Medulla oblongata (tissue), 1 donor: ENCODE measurements at regions not wholly inside any gene's neighbourhood (a gene's known extent, or its start where the extent isn't known, plus 50 kb on each side); places are given as distances from the start of the nearest gene placed in this dataset.

Source experiments
- DNase-seq: peaks from one replicate; pipeline ENCODE4 v3.0.0-alpha.2; 2015; ENCODE audit errors: extremely low spot score

GRCh38 chr2:16900405-16901025 lies 234.9 kb upstream of the CYRIA start:
- DNase-seq = no peak

GRCh38 chr2:16899958-16900357 lies 234.3 kb upstream of the CYRIA start:
- no peak for DNase-seq

- DNase-seq = peak; percentile 9
These were observed 224.4 kb upstream of the CYRIA start for GRCh38 chr2:16890081-16890480.

- DNase-seq = no peak
These were observed 219.4 kb upstream of the CYRIA start for GRCh38 chr2:16885027-16885426.

GRCh38 chr2:16882706-16883105 lies 217.1 kb upstream of the CYRIA start:
- no peak for DNase-seq

GRCh38 chr2:16881122-16881521 lies 215.5 kb upstream of the CYRIA start:
- DNase-seq = no peak

DNA sequence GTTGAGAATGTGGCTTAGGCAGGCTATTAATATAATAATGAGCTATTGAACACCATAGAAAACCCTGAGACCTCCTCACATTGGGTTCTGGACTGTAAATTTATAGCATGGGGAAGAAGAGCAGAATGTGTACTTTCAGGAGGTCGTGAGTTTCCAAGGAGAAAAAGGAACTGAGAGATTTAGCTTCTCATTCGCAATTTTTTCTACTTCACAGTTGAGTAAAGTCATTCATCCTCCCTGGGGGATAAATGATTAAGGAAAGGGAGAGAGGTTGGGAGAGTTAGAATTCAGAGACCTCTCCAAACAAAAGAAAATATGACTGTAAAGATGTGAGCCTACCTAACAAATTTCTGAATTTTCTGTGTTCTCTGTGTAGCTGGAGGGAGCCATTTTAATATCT lies 205.8 kb upstream of the CYRIA start:
- no peak for DNase-seq

DNA sequence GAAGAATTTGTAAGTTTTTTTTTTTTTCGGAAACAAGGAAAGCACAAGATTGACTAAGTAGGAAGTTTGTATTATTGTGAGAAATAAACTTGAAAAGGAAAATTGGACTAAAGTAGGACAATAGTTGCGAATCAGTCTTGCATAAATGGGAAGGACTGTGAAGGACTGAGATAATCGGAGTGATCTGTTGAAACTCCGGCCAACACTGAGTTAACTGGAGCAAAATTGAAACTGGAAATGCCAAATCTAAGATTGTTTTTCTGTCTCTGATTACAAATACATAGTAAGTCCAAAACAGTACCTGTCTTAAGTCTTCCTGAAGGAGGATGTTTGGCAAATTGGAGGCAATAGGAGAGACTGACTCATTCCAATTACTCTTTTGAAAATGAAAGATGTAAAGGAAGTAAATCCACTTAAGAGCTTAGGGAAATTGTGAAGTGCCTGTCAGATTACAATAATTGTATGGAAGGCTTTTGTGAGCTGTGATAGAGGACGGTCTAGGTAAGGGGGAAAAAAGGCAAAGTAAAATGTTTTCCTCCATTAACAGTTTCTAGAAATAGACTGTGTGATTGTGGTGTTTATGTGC lies 204.9 kb upstream of the CYRIA start:
- DNase-seq = no peak

DNA sequence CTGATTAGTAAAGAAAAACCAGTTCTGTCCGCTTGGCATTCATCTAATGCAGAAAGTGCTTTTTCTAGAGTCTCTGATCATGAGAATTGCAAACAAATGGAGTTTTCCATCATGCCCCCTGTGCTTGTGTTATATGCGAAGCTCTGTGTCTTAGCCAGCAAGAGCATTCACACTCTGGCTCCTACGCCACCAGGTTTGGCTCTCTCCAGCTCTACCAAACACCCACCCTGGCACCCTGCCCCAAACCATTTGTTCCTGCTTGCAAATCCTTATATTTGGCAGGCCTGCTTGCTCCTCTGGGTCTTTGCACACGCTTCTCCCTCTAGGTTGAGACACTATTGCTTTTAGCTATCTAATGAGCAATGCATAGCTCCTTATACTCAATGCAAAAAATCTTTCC lies 204.1 kb upstream of the CYRIA start:
- peak; percentile 17 for DNase-seq

DNA sequence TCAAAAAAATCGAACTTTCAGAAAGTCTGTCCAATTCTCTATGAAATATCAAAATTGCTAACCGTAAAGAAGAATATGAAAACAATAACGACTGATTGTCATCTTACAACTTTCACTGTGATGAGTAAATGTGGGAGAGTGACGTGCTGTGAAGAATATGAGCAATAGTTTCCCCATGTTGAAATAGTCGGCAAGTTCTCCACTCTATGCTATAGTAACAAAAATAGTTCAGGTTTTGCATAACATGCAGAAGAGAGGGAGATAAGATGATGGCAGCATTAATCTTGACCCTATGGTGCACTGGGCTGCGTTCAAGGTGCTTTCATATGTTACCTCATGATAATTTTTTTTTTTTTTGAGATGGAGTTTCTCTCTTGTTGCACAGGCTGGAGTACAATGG lies 196.8 kb upstream of the CYRIA start:
- no peak for DNase-seq

DNA sequence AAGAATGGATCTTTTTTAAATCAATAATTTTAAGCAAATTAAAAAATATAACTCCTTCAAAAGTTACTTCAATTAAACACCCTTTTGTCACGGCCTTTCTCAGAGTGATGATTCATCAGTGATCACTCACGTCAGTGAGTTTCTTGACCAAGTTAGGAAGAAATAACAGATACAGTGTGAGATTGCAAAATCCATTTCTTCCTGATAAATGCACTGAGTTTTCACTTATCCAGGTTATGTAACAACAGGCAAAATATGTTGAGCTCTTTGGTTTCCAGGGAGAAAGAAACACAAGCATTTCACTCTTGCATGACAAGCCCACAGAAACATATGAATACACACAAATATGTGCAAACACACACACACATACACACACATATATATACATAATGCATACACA lies 195.9 kb upstream of the CYRIA start:
- DNase-seq = no peak

DNA sequence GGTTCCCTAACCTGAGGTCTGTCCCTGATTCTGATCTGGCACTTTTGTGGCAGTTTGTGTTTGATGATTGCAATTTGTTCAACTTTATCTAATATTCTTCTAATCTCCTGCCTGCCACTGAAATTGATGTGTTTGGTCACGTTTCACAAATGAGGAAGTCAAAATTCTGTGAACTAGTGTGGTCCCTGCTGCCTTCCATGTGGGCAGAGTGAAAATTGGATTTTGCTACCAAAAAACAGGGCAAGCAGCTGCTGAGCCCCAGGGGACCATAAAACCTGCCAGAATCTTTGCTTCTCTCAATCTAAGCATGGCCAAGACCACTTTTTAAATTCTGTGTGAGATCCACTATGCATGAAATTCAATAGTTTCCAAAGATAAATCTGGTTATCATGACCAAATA lies 195.5 kb upstream of the CYRIA start:
- DNase-seq = no peak

DNA sequence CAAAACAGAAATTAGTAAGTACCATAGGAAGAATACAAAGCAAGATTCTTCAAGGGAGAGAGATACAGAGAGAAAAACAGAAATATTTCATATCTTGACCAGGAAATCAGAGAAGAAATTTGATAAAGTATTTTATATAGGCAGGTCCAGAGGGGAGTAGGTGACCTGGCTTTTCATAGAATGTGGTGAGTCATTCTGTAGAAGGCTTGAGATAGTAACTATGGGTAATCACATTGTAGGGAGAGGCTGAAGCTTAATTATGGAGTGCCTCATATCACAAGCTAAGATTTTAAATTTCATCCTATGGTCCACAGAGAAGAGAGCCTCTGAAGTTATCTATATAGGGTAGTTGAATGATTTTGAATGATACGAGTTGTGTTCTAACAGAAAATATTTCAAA lies 195.0 kb upstream of the CYRIA start:
- no peak for DNase-seq

DNA sequence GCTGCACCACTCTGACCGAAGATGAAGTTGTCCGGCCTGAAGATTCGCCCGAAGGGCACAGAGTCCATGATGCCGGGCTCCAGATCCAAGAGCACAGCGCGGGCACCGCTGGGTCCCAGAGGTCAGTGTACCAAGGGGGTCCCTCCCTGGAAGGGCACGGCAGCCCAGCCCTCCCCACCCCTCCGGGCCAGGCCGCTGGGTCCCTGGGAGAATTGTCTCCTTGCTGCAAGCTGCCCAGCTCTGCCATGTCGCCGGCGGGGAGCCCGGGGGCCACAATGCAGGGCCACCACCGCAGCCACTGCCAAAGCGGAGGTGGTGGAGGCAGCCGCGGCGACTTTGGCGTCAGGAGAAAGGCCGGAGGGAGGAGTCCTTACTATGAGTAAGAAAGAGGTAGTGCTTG lies 189.5 kb upstream of the CYRIA start:
- DNase-seq = no peak

DNA sequence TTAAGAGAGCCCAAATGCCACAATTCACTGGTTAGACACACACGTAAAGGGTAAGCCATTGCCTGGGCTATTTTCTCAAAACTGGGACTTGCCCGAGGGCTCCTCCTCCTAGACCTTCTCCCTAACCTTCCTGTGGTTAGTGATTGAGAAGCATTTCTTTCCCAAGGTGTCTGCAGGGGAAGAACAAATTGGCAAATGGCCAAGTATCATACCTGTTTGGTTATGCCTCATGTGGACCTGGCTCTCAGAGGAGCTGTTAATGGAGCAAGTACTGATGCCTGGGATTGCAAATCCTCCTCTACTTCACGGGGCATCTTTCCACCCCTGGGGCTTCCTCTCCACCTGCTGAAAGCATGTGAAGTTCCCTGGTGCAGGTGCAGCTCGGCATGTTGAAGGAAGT lies 187.5 kb upstream of the CYRIA start:
- no peak for DNase-seq

DNA sequence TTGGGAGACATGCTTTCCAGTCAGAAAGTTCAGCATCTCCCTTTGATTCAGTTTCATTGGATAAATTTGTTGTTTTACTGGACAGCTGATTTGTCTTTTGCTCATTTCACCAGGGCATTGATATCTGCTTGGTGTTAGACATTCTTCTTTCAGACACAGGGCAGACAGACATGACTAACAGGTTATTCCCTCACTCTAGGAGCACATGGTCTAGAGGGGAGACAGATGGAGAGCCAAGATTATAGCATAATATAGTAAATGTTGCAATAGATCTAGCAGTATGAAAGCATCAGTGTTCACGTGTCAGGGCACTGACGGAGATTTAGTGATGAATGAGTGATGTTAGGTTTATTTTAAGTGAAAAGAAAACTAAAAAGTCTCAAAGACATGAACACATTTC lies 187.0 kb upstream of the CYRIA start:
- DNase-seq = no peak

DNA sequence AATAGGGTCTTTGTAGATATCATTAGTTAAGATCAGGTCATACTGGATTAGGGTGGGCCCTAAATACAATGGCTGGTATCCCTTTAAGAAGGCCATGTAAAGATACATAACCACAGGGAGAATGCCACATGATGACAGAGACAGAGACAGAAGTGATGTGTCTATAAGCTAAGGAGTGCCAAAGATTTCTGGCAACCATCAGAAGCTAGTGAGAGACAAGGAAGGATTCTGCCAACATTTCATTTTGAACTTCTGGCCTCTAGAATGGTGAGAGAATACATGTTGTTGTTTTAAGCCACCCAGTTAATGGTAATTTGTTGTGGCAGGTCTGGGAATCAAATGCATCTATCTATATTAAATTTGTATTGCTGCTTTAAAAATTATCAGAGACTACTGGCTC lies 185.5 kb upstream of the CYRIA start:
- DNase-seq = no peak

- DNase-seq = no peak
These were observed 175.0 kb upstream of the CYRIA start for GRCh38 chr2:16840496-16841172.

GRCh38 chr2:16832910-16833309 lies 167.3 kb upstream of the CYRIA start:
- no peak for DNase-seq

GRCh38 chr2:16828828-16829160 lies 163.2 kb upstream of the CYRIA start:
- DNase-seq = no peak

DNA sequence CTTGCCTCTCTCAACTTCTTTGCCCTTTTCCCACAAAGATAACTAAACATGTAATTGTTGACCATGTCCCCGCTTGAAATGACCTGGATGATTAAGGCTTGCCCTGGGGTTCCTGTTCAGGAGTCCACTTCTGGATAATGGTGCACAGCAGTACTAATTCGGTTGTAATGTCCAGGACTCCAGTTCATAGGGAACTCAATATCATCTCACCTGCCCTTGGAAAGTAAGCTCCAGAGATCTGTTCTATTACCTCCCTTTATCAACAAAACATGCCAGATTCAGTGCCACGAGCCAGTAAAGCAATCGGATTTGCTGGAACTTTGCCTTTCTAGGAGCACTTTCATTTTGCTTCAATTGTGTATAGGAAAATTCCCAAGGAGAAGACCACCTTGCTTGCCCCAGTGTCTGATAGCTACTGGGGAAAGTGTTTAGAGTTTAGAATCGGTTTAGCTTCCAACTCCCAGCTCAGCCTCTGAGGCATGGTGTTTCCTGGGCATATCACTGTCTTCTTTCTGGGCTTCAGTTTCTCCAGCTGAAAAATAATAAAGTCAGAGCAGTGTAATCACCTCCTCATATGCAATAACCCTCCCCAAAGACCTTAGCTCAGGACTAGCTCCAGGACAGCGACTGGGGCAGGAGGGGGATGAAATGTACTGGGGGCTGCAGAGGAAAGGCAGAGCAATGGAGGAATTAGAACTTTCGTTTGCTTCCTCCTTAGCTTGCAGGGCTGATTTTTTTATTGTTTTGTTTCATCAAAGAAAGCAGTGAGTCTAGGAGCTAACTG lies 162.6 kb upstream of the CYRIA start:
- no peak for DNase-seq

DNA sequence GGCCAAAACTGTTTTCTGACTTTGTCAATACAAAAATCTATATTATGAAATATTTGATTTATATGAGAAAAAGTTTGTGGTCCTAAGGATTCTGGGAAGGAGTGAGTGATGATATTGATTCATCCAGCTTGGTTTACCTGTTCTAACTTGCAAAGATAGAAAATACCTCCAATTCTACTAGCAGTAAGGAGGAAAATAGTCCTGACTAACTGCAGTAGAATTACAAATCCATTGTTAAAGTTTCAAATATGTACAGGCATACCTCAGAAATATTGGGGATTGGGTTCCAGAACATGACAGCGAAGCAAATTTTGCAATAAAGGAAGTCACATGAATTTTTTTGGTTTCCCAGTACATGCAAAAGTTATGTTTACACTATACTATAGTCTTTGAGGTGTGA lies 158.8 kb upstream of the CYRIA start:
- no peak for DNase-seq

- DNase-seq = peak; percentile 80
These were observed 156.1 kb upstream of the CYRIA start for GRCh38 chr2:16821692-16822091.
